ENCODE measurements at regions not wholly inside any gene's neighbourhood (a gene's known extent, or its start where the extent isn't known, plus 50 kb on each side); places are given as distances from the start of the nearest gene placed in this dataset.
"Not testable (repeated sequence)": the region's sequence is repeated elsewhere in the genome, so short reads cannot be mapped to it uniquely, and the experiment has no call there.

DNA sequence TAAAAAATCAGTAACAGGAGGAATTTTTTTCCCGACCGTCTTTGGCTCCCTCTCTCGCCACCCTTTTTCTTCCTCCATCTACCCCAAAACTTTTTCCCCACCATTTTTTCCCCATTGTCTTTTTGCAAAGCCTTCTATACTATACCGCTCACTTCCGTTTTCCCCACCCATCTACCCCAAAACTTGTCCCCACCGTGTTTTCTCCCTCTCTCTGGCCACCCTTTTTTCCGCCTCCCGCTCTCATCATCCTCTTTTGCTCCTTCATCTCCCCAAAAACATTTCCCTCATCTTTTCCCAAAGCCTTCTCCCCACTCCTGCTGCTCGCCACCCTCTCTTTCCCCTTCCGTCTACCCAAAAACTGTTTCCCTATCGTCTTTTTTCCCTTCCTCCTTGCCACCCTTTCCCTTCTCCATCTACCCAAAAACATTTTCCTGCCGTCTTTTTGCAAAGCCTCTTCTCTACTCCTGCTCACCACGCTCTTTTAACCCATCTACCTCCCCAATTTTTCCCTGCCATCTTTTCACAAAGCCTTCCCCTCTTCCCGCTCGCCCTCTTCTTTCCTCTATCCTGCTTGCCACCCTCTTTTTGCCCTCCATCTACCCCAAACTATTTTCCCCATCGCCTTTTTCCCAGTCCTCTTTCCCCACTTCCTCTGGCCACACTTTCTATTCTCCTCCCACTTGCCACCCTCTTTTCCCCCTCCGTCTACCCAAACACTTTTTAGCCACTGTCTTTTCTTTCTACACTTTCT is 109.4 kb upstream of the TPTE start:
- H3K4me1 Mint-ChIP-seq (ENCODE audit: low read depth); H3K27me3 Mint-ChIP-seq; H3K27ac Mint-ChIP-seq; H3K4me3 Mint-ChIP-seq; H3K36me3 Mint-ChIP-seq (ENCODE audit: low read depth); H3K9me3 Mint-ChIP-seq: not testable (repeated sequence)

DNA sequence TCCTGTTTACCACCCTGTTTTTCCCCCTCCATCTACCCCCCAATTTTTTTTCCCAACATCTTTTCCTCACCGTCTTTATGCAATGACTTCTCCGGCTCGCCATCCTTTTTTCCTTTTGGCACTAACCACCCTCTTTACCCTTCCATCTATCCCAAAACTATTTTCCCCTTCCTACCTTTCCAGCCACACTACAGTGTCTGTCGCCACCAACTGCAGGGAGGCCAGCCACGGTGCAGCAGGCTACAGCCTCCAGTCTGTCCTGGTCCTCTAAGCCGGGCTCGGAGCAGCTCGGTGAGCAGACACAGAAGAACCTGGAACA is 108.5 kb upstream of the TPTE start:
- H3K36me3 Mint-ChIP-seq (ENCODE audit: low read depth); H3K27ac Mint-ChIP-seq: not testable (repeated sequence)

GRCh38 chr21:10413247-10414120 is 107.9 kb upstream of the TPTE start:
- not testable (repeated sequence) for H3K27me3 Mint-ChIP-seq; H3K4me3 Mint-ChIP-seq; H3K9me3 Mint-ChIP-seq; H3K4me1 Mint-ChIP-seq (ENCODE audit: low read depth); H3K27ac Mint-ChIP-seq; H3K36me3 Mint-ChIP-seq (ENCODE audit: low read depth)

More for the DNA sequence above, 108.5 kb upstream of the TPTE start:
- not testable (repeated sequence) for H3K4me1 Mint-ChIP-seq (ENCODE audit: low read depth); H3K9me3 Mint-ChIP-seq; H3K27me3 Mint-ChIP-seq; H3K4me3 Mint-ChIP-seq

GRCh38 chr21:10414121-10414924 is 107.1 kb upstream of the TPTE start:
- not testable (repeated sequence) for H3K27me3 Mint-ChIP-seq; H3K9me3 Mint-ChIP-seq; H3K36me3 Mint-ChIP-seq (ENCODE audit: low read depth); H3K4me3 Mint-ChIP-seq; H3K27ac Mint-ChIP-seq; H3K4me1 Mint-ChIP-seq (ENCODE audit: low read depth)

DNA sequence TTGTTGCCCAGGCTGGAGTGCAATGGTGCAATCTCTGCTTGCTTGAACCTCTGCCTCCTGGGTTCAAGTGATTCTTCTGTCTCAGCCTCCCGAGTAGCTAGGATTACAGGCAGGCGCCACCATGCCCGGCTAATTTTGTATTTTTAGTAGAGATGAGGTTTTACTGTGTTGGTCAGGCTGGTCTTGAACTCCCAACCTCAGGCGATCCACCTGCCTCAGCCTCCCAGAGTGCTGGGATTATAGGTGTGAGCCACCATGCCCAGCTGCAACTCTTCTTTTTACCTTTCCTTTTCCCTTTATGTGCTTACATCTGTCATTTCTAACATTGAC is 106.5 kb upstream of the TPTE start:
- not testable (repeated sequence) for H3K27me3 Mint-ChIP-seq; H3K4me1 Mint-ChIP-seq (ENCODE audit: low read depth); H3K27ac Mint-ChIP-seq; H3K36me3 Mint-ChIP-seq (ENCODE audit: low read depth); H3K4me3 Mint-ChIP-seq; H3K9me3 Mint-ChIP-seq

- H3K27ac Mint-ChIP-seq, H3K27me3 Mint-ChIP-seq, H3K9me3 Mint-ChIP-seq: not testable (repeated sequence)
These were observed 105.9 kb upstream of the TPTE start for GRCh38 chr21:10415456-10415855.

DNA sequence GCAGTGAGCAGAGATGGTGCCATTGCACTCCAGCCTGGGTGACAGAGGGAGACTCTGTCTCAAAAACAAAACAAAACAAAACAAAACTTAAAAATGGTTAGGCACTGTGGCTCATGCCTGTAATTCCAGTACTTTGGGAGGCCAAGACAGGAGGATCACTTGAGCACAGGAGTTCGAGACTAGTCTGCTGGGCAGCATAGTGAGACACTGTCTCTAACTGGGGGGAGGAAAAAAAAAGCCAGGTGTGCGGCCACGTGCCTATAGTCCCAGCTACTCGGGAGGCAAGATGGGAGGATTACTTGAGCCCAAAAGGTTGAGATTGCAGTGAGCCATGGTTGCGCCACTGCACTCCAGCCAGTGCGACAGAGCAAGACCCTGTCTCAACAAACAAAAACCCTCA is 105.5 kb upstream of the TPTE start:
- H3K36me3 Mint-ChIP-seq (ENCODE audit: low read depth); H3K4me1 Mint-ChIP-seq (ENCODE audit: low read depth); H3K27ac Mint-ChIP-seq; H3K27me3 Mint-ChIP-seq; H3K9me3 Mint-ChIP-seq; H3K4me3 Mint-ChIP-seq: not testable (repeated sequence)

More at GRCh38 chr21:10415456-10415855, 105.9 kb upstream of the TPTE start:
- H3K4me1 Mint-ChIP-seq (ENCODE audit: low read depth); H3K4me3 Mint-ChIP-seq; H3K36me3 Mint-ChIP-seq (ENCODE audit: low read depth): not testable (repeated sequence)

DNA sequence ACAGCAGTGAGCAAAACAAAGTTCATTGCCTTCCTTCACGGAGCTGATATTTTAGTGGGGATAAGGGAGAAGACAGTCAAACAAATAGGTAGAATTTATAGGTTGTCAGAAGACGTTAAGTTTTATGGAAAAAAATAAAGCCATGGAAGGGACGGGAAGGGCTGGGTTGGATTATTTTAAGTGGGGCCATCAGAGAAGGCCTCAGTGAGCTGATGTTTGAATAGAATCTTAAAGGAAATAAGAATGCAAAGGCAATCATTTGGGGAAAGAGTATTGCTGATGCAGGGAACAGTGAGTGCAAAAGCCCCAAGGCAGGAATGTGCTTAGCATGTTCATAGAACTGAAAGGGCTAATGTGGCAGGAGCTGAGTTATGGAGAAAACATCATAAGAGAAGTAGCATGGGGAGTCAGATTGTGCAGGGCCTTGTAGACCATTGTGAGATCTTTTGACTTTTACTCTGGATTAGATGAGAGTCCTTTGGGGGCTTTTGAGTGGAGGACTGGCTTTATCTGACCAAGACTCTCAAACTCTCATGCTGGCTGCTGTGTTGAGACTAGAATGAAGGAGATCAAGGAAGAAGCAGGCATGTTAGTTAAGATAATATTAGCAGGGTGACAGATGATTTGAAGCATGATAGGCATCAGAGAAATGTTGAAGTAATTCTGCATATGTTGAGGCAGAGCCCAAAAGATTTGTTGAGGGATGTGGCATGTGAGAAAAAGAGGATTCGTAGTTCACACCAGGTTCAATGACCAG is 104.5 kb upstream of the TPTE start:
- not testable (repeated sequence) for H3K27ac Mint-ChIP-seq; H3K4me3 Mint-ChIP-seq; H3K27me3 Mint-ChIP-seq; H3K36me3 Mint-ChIP-seq (ENCODE audit: low read depth); H3K9me3 Mint-ChIP-seq; H3K4me1 Mint-ChIP-seq (ENCODE audit: low read depth)

DNA sequence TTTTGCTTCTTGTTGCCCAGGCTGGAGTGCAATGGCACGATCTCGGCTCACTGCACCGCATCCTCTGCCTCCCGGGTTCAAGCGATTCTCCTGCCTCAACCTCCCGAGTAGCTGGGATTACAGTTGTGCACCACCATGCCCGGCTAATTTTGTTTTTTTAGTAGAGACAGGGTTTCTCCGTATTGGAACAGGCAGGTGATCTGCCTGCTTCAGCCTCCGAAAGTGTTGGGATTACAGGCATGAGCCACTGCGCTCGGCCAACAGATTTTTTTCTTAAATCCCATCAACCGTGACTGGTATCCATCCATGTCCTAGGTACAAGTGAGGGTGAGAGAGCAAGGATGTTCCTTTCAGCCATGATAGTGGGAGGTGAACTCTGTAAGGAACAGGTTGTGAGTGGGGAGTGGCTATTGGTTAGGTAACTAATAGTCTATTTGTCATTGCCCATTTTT is 103.8 kb upstream of the TPTE start:
- not testable (repeated sequence) for H3K4me1 Mint-ChIP-seq (ENCODE audit: low read depth); H3K27me3 Mint-ChIP-seq; H3K27ac Mint-ChIP-seq; H3K4me3 Mint-ChIP-seq; H3K36me3 Mint-ChIP-seq (ENCODE audit: low read depth); H3K9me3 Mint-ChIP-seq

- H3K4me1 Mint-ChIP-seq (ENCODE audit: low read depth); H3K4me3 Mint-ChIP-seq; H3K36me3 Mint-ChIP-seq (ENCODE audit: low read depth); H3K27me3 Mint-ChIP-seq; H3K27ac Mint-ChIP-seq; H3K9me3 Mint-ChIP-seq: not testable (repeated sequence)
These were observed 102.9 kb upstream of the TPTE start for GRCh38 chr21:10418250-10419048.

- H3K27ac Mint-ChIP-seq; H3K4me3 Mint-ChIP-seq; H3K36me3 Mint-ChIP-seq (ENCODE audit: low read depth); H3K27me3 Mint-ChIP-seq; H3K9me3 Mint-ChIP-seq; H3K4me1 Mint-ChIP-seq (ENCODE audit: low read depth): not testable (repeated sequence)
These were observed 100.2 kb upstream of the TPTE start for GRCh38 chr21:10421199-10421598.

- H3K9me3 Mint-ChIP-seq; H3K4me3 Mint-ChIP-seq; H3K36me3 Mint-ChIP-seq (ENCODE audit: low read depth); H3K27me3 Mint-ChIP-seq; H3K27ac Mint-ChIP-seq; H3K4me1 Mint-ChIP-seq (ENCODE audit: low read depth): not testable (repeated sequence)
These were observed 99.8 kb upstream of the TPTE start for GRCh38 chr21:10421601-10422000.

DNA sequence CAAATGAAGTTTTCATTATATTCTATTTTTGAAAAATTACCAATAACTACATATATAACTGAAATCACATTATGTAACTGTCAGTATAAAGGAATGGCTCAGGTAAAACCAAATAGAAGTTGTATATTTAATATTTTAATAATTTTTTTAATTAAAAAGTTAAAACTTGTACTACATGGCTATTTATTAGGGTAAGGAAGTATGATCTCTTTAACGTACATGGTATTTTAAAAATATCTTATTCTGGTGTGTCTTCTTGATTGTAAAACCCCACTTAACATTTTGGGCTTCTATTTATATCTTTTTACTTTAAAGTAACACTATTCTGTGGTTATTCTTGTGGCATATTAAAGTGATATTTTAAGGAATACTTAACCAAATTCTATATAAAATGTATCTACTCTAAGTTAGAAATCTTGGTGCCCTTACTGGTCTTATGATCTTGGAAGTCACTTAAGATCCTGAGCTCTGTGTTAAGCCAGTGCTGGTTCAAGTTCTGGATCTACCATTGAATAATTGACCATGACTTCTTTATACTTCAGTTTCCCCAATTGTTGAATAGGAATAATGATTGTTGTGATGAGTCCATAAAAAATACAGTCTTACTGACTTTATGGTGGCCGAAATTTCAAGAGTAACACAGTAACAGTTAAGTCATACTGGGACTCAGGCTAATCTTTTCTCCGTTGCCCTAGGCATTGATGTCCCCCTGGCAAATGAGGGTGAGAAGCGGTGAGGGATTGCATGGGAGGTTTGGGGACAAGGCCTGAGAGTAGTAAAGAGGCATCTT is 97.1 kb upstream of the TPTE start:
- H3K4me1 Mint-ChIP-seq (ENCODE audit: low read depth); H3K4me3 Mint-ChIP-seq; H3K9me3 Mint-ChIP-seq; H3K36me3 Mint-ChIP-seq (ENCODE audit: low read depth); H3K27me3 Mint-ChIP-seq; H3K27ac Mint-ChIP-seq: not testable (repeated sequence)

DNA sequence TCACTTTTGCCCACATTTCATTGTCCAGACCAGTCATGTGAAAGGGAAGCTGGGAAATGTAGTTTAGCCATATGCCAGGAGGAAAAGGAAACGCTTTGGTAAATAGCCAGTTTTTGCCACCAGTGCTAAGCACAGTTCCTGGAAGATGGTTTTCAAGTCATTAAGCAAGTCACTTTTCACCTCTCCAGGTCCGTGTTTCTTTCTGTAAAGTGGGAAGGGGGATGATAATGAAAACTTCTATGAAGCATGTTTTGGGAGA is 96.6 kb upstream of the TPTE start:
- not testable (repeated sequence) for H3K4me3 Mint-ChIP-seq; H3K4me1 Mint-ChIP-seq (ENCODE audit: low read depth); H3K27me3 Mint-ChIP-seq; H3K27ac Mint-ChIP-seq; H3K9me3 Mint-ChIP-seq; H3K36me3 Mint-ChIP-seq (ENCODE audit: low read depth)
